ENCODE measurements at regions not wholly inside any gene's neighbourhood (a gene's known extent, or its start where the extent isn't known, plus 50 kb on each side); places are given as distances from the start of the nearest gene placed in this dataset.
"Not testable (repeated sequence)": the region's sequence is repeated elsewhere in the genome, so short reads cannot be mapped to it uniquely, and the experiment has no call there.

GRCh38 chr2:194062401-194062800 is 1594.6 kb upstream of the SLC39A10 start:
- no peak for DNase-seq

- no peak for DNase-seq
These were observed 1596.8 kb upstream of the SLC39A10 start for GRCh38 chr2:194060269-194060668.

GRCh38 chr2:194054313-194054712 is 1602.7 kb upstream of the SLC39A10 start:
- DNase-seq = no peak

GRCh38 chr2:194044321-194044720 is 1612.7 kb upstream of the SLC39A10 start:
- DNase-seq = no peak

GRCh38 chr2:194021130-194021529 is 1635.9 kb upstream of the SLC39A10 start:
- not testable (repeated sequence) for DNase-seq

GRCh38 chr2:194020155-194020554 is 1636.9 kb upstream of the SLC39A10 start:
- no peak for DNase-seq

- DNase-seq = no peak
These were observed 1641.3 kb upstream of the SLC39A10 start for GRCh38 chr2:194015751-194016150.

GRCh38 chr2:194014639-194015038 is 1642.4 kb upstream of the SLC39A10 start:
- no peak for DNase-seq

GRCh38 chr2:194004590-194005206 is 1652.3 kb upstream of the SLC39A10 start:
- DNase-seq = no peak

- no peak for DNase-seq
These were observed 1653.1 kb upstream of the SLC39A10 start for GRCh38 chr2:194003911-194004310.

GRCh38 chr2:194002699-194003368 is 1654.2 kb upstream of the SLC39A10 start:
- no peak for DNase-seq

- DNase-seq = no peak
These were observed 1666.2 kb upstream of the SLC39A10 start for GRCh38 chr2:193990868-193991267.

- no peak for DNase-seq
These were observed 1667.4 kb upstream of the SLC39A10 start for GRCh38 chr2:193989645-193990044.

GRCh38 chr2:193988784-193989183 is 1668.2 kb upstream of the SLC39A10 start:
- DNase-seq = no peak

- no peak for DNase-seq
These were observed 1671.8 kb upstream of the SLC39A10 start for GRCh38 chr2:193985272-193985671.

- DNase-seq = no peak
These were observed 1676.4 kb upstream of the SLC39A10 start for GRCh38 chr2:193980599-193980998.

- DNase-seq = no peak
These were observed 1683.2 kb upstream of the SLC39A10 start for GRCh38 chr2:193973781-193974180.

- no peak for DNase-seq
These were observed 1690.4 kb upstream of the SLC39A10 start for GRCh38 chr2:193966590-193966989.

- DNase-seq = no peak
These were observed 1691.8 kb upstream of the SLC39A10 start for GRCh38 chr2:193965263-193965662.

GRCh38 chr2:193963472-193964119 is 1693.4 kb upstream of the SLC39A10 start:
- DNase-seq = peak; percentile 42

GRCh38 chr2:193946806-193947205 is 1710.2 kb upstream of the SLC39A10 start:
- DNase-seq = no peak

- no peak for DNase-seq
These were observed 1713.5 kb upstream of the SLC39A10 start for GRCh38 chr2:193943406-193943960.

GRCh38 chr2:193935114-193935513 is 1721.9 kb upstream of the SLC39A10 start:
- no peak for DNase-seq

- DNase-seq = no peak
These were observed 1727.9 kb upstream of the SLC39A10 start for GRCh38 chr2:193929131-193929530.

Data from activated CD4-positive, alpha-beta T cell treated with anti-CD3 and anti-CD28 coated beads, Interleukin-2, Interleukin-6, amounts not matched to agents 100 ng/mL and 50 ng/mL, durations not matched to agents 16 hours and 8 hours (primary cell).